ENCODE measurements at regions not wholly inside any gene's neighbourhood (a gene's known extent, or its start where the extent isn't known, plus 50 kb on each side); places are given as distances from the start of the nearest gene placed in this dataset.
"Not testable (repeated sequence)": the region's sequence is repeated elsewhere in the genome, so short reads cannot be mapped to it uniquely, and the experiment has no call there.

DNA sequence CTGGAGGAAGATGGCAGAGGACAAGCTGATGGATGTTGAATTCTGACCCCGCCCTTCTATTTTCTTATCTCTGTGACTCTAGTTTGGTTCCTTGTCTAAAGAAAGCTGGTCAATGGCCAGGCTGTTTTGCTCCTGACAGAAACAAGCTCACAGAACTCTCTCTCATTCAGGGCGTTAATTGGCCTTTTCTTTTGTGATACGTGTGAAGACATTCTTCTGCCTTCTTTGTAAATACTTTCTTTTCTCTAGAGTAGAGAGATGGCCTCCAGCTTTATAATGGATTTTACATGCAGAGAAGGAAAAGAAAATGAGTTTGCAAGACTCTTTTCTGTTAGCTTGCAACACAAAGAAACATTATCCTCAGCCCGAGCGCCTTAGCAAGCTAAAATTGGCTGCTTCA, 492.2 kb upstream of the CCDC196 start:
- Histone ChIP-seq H3K27ac (no peak overlapping the region), H3K4me3 (no peak overlapping the region)

GRCh38 chr14:65997347-65997746, 488.8 kb upstream of the CCDC196 start:
- Histone ChIP-seq H3K4me3 (no peak overlapping the region), H3K27ac (no peak overlapping the region)

DNA sequence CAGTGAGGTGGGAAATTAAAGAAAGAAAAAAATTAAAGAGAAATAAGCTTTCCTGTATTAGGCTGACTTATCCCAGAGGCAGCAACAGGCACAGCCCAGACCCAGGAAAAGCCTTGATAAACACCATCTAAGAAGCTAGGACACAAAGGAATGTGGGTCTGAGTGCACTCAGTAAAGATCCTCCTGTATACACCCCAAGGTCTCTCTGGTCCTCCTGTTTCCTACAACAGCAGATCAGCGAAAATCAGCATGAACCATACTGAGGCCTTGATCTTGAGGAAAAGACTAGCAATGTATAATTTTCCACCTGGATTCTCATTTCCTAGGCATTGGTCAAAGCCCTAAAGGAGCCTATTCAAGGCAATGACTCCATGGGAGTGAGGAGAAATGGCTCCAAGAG, 486.3 kb upstream of the CCDC196 start:
- H3K4me3 ChIP-seq = no peak overlapping the region
- H3K27ac ChIP-seq = no peak overlapping the region

DNA sequence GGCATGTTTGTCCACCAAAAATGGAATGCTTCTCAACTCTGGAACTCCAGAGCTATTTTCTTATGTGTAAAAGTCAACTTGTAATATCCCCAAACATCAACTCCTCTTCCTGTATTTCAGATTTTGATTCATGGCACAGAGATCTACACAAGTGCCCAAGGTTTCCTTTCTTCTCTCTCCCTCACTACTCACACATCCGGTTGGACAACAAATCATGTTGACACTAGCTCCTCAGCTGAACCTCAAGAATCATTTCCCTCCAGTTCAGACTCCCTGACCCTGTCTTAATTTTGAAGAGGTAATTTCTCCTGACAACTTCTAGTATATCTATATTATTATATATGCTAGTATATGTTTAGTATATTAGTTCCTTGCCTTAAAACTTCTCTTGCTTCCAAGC, 485.4 kb upstream of the CCDC196 start:
- H3K4me3 ChIP-seq = no peak overlapping the region
- H3K27ac ChIP-seq = no peak overlapping the region

GRCh38 chr14:66001356-66001755, 484.8 kb upstream of the CCDC196 start:
- Histone ChIP-seq H3K4me3 (no peak overlapping the region), H3K27ac (no peak overlapping the region)

GRCh38 chr14:66003082-66003730, 483.0 kb upstream of the CCDC196 start:
- Histone ChIP-seq H3K4me3 (no peak overlapping the region), H3K27ac (no peak overlapping the region)

- no peak overlapping the region for H3K27ac ChIP-seq
- no peak overlapping the region for H3K4me3 ChIP-seq
These were observed 480.2 kb upstream of the CCDC196 start for GRCh38 chr14:66005900-66006434.

DNA sequence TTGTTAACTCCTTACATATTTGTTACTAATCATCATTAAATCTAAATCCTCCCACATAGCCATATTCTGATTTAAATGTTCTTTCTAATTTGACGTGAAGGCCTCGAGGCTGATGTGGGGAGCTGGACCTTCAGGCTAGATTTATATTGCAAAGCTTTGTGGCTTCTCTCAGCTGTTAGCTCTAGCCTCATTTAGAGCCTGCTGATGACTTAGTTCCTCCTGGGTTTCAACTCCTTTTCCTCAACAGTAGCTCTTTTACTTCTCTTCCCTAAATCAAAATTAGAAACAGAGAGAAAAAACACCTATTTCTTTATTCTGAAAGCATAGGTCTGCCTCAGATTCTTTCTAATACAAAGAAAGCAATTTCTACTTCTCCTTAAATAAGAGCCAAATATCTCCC, 477.5 kb upstream of the CCDC196 start:
- Histone ChIP-seq H3K27ac (no peak overlapping the region), H3K4me3 (no peak overlapping the region)

- H3K27ac ChIP-seq = no peak overlapping the region
These were observed 477.1 kb upstream of the CCDC196 start for GRCh38 chr14:66009089-66009488.

GRCh38 chr14:66010695-66011094, 475.5 kb upstream of the CCDC196 start:
- Histone ChIP-seq H3K4me3 (no peak overlapping the region), H3K27ac (no peak overlapping the region)

More at GRCh38 chr14:66009089-66009488, 477.1 kb upstream of the CCDC196 start:
- H3K4me3 ChIP-seq = no peak overlapping the region

DNA sequence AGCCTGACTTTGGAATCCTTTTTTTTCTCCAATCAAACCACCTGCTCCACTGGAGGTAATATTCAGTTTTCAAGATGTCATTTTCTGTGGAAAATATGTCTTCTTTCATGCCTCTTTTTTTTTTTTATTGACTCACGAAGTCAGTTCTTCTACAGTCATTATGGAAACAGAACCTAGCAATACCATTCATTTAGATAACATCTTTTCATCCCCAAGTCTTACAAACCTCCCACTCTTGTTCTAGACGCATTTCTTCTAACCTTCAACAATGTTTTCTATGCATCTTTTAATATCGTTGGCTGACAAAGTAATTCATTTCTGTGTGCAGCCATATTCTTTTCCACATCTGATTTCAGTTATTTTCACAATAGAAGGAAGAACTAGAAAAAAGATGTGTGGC, 474.3 kb upstream of the CCDC196 start:
- no peak overlapping the region for H3K27ac ChIP-seq
- H3K4me3 ChIP-seq = no peak overlapping the region

DNA sequence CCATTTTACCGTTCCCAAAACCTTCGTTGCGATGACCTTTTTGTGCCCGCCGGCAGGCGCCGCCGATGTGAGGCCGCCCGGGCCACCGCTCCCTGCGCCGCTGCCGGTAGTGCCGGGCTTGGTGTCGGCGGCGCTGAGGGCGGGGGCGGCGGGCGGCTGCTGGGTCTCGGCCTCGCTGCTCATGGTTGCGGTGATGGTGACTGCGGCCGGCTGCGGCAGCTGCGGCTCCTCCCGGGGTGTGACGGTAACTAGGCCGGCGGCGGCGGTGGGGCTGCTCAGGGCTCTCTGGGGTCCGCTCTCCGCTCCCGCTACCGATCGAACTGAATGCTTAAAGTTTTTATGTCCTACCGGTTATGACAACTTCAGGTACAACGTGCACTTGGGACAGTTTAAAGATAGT, 472.6 kb upstream of the CCDC196 start:
- not testable (repeated sequence) for H3K27ac ChIP-seq

GRCh38 chr14:66015071-66015780, 470.9 kb upstream of the CCDC196 start:
- no peak overlapping the region for H3K27ac ChIP-seq
- H3K4me3 ChIP-seq = no peak overlapping the region

More for the DNA sequence above, 472.6 kb upstream of the CCDC196 start:
- H3K4me3 ChIP-seq = not testable (repeated sequence)

- no peak overlapping the region for H3K4me3 ChIP-seq
- H3K27ac ChIP-seq = no peak overlapping the region
These were observed 468.2 kb upstream of the CCDC196 start for GRCh38 chr14:66017927-66018326.

- no peak overlapping the region for H3K4me3 ChIP-seq
- no peak overlapping the region for H3K27ac ChIP-seq
These were observed 463.6 kb upstream of the CCDC196 start for GRCh38 chr14:66022526-66022925.

- H3K4me3 ChIP-seq = no peak overlapping the region
- no peak overlapping the region for H3K27ac ChIP-seq
These were observed 460.4 kb upstream of the CCDC196 start for GRCh38 chr14:66025779-66026178.

- not testable (repeated sequence) for H3K4me3 ChIP-seq, H3K27ac ChIP-seq
These were observed 454.2 kb upstream of the CCDC196 start for GRCh38 chr14:66031981-66032380.

- H3K27ac ChIP-seq = no peak overlapping the region
- H3K4me3 ChIP-seq = no peak overlapping the region
These were observed 453.4 kb upstream of the CCDC196 start for GRCh38 chr14:66032800-66033199.

DNA sequence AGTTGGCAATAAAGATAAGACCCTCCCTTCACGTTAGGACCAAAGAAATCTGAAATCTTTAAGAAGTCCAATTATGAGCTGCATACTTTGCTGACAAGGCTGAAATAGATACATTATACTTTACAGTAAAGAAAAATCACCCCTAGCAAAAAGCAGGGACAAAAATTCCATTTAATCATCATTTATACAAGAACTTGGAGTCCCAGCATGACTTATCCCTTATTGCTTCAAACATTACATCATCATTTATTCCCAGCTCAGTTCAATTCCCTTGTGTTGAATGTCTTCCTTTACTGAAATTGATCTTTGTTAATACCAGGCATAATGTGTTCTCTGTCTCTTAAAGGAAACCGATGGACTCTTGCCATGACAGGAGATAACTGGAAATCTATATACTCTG, 449.6 kb upstream of the CCDC196 start:
- Histone ChIP-seq H3K4me3 (no peak overlapping the region), H3K27ac (no peak overlapping the region)

DNA sequence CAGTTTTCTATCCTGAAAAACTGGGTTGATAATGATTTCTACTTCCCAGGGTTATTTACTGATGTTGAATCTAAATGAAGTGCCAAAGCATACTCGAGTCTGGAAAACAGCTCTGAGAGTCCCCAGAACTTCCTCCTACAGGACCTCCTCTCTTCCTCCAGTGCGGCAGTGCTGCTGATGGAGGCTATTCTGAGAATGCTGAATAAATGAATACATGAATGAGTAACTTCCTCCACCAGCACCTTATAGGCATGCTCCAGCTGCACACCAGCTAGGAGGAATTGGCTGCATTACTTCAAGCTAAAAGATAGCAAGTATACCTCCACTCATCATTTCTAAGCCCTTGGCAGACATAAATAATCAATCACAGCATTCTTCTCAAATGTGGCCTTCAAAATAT, 448.8 kb upstream of the CCDC196 start:
- H3K27ac ChIP-seq = no peak overlapping the region
- H3K4me3 ChIP-seq = no peak overlapping the region

DNA sequence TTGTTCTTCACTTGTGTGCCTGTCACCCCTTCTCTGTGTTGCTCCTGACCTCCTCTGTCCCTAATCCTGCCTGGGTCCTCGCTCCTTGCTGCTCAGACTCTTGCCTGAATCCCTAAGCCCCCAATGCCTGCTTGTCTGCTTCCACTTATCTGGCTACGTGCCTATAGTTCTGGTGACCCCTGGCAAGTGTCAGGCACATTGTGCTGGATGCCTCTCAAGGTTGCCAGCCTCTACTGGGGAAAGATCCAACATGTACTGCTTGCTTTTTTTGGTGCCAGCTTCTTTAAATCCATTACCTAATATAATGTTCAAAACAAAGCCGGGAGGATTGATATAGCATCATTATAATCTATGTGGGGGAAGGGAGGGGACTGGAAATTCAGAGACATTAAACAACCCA, 448.0 kb upstream of the CCDC196 start:
- Histone ChIP-seq H3K4me3 (no peak overlapping the region), H3K27ac (peak overlapping the region in 1 of 21 experiments; percentile 50)
